ENCODE measurements at regions not wholly inside any gene's neighbourhood (a gene's known extent, or its start where the extent isn't known, plus 50 kb on each side); places are given as distances from the start of the nearest gene placed in this dataset.

GRCh38 chr12:114174326-114174725, 208.2 kb upstream of the RBM19 start:
- H3K4me1 ChIP-seq = peaks cover 0 to 10% of the 10 kb centered on the region in 2 donors
- intact Hi-C loops (cut with DNase I) = no loop called here
- 95 to 100% methylated on average over 1 of the region's 1 CpG for WGBS, 2 donors

DNA sequence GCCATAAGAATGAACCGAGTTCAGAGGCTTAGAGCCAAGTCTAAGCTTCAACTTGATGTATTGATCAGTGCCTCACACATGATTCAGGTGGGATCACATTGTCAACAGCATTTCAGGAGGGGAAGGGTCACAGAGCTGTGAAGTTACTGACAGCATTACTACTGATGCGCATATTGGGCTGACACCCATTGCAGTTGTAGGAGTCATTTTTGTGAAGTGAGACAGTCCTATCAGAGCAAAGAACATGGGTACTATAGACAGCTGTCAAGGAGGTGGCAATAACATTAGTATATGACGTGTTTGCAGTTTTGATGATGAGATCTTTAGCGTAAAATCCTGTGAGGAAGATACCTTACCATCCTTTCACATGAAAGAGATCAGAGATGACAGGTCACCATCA, 206.0 kb upstream of the RBM19 start:
- WGBS, 2 donors = 86 to 91% methylated on average over 4 of the region's 4 CpGs
- no peak overlapping the region for H3K27ac ChIP-seq
- H3K36me3 ChIP-seq = no peaks in the 10 kb centered on the region
- peaks cover 0 to 10% of the 10 kb centered on the region in 2 donors for H3K4me1 ChIP-seq
- intact Hi-C loops (cut with DNase I) = no loop called here
- no peak for DNase-seq
- TF ChIP-seq CTCF (IDR thresholded peaks at IDR 0.05) (no peak), POLR2A (IDR thresholded peaks at IDR 0.05) (no peak)
- H3K9me3 ChIP-seq = no peaks in the 10 kb centered on the region
- H3K4me3 ChIP-seq (replicated peaks in 1 of 3) = no peak overlapping the region
- no peaks in the 10 kb centered on the region for H3K27me3 ChIP-seq

More at GRCh38 chr12:114174326-114174725, 208.2 kb upstream of the RBM19 start:
- DNase-seq = peak; percentile 41 to 45
- Histone ChIP-seq H3K27me3 (no peaks in the 10 kb centered on the region), H3K4me3 (replicated peaks in 1 of 3) (no peak overlapping the region), H3K9me3 (no peaks in the 10 kb centered on the region), H3K27ac (no peak overlapping the region), H3K36me3 (no peaks in the 10 kb centered on the region)
- TF ChIP-seq CTCF (IDR thresholded peaks at IDR 0.05) = no peak
- TF ChIP-seq POLR2A (IDR thresholded peaks at IDR 0.05) = no peak

DNA sequence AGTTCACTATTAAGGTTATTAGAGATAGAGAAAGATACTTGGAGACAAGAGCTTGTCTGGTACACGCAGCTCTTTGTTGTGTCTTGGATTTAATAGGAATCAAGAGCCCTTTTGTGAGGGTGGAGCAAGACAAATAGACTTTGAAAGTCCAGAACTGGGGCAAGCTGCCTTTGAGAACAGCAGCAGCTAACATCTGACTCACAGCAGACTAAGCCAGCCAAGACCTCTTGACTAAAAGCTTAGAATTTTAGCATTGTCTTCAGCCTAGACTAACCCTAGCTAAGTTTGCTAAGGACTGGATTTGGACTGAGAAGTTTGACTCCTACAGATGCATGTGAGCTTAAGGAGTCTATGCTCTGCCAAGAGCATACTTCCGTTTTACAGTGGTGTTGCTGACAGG, 201.9 kb upstream of the RBM19 start:
- H3K27me3 ChIP-seq = no peaks in the 10 kb centered on the region
- DNase-seq = no peak
- intact Hi-C loops (cut with DNase I) = loop anchor here (5.0 kb wide), 1 partner anchor 339 kb away; no protein-coding TSS in a partner anchor
- H3K27ac ChIP-seq = no peak overlapping the region
- no peaks in the 10 kb centered on the region for H3K9me3 ChIP-seq
- no peak overlapping the region for H3K4me3 ChIP-seq (replicated peaks in 1 of 3)
- 73 to 80% methylated on average over 1 to 2 of the region's 2 CpGs for WGBS, 2 donors
- TF ChIP-seq POLR2A (IDR thresholded peaks at IDR 0.05) (no peak), CTCF (IDR thresholded peaks at IDR 0.05) (no peak)
- H3K4me1 ChIP-seq = peaks cover 0 to 2% of the 10 kb centered on the region in 2 donors
- no peaks in the 10 kb centered on the region for H3K36me3 ChIP-seq

DNA sequence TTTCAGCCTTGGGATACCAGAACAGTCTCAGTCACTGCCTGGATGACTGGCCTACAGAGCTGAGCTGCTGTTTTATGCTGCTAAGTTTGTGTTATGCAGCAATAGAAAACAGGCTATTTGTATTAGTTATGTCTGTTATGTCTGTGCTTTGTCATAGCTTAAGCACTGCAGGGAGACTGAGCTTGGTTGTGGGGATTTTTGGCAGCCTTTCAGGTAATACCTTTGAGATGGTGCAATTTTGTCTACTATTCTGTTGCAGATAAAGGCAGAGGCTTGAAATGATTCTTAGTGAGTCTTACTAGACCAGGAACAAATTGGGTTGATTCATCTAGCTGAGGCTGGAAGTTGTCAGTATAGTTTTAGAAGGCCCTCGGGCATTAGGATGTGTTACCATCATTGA, 201.3 kb upstream of the RBM19 start:
- no peaks in the 10 kb centered on the region for H3K36me3 ChIP-seq
- intact Hi-C loops (cut with DNase I) = loop anchor here (5.0 kb wide), 1 partner anchor 340 kb away; no protein-coding TSS in a partner anchor
- no peaks in the 10 kb centered on the region for H3K27me3 ChIP-seq
- H3K9me3 ChIP-seq = no peaks in the 10 kb centered on the region
- DNase-seq = no peak
- no peak overlapping the region for H3K27ac ChIP-seq
- no peaks in the 10 kb centered on the region for H3K4me1 ChIP-seq
- no peak overlapping the region for H3K4me3 ChIP-seq (replicated peaks in 1 of 3)
- no peak for TF ChIP-seq CTCF (IDR thresholded peaks at IDR 0.05)
- no peak for TF ChIP-seq POLR2A (IDR thresholded peaks at IDR 0.05)
- whole genome bisulfite sequencing, 2 donors = 90 to 95% methylated on average over 1 of the region's 1 CpG

DNA sequence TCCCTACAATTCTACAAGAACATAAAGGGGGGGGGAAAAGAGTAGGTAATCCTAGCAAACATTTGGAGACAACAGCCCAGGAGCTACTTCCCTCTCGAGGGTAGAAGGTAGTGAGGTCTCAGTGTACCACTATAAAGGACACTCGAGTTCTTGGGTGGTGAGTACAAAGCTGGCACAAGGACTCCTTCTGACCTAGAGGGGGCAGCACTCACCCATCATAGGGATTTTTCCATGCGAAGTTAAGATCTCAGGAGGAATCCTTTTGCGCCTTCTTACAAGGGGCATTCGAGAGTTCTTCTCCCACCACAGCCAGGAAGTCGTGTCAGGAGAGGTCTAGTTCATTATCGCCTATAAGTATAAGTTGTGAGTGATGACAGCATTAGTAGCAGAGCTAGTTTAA, 200.2 kb upstream of the RBM19 start:
- H3K4me3 ChIP-seq (replicated peaks in 1 of 3) = no peak overlapping the region
- no peak overlapping the region for H3K27ac ChIP-seq
- intact Hi-C loops (cut with DNase I) = loop anchor here (5.0 kb wide), 1 partner anchor 341 kb away; no protein-coding TSS in a partner anchor
- TF ChIP-seq POLR2A (IDR thresholded peaks at IDR 0.05) (no peak), CTCF (IDR thresholded peaks at IDR 0.05) (peak in 5 of 6 experiments; percentile 31 to 70 (median 62))
- no peaks in the 10 kb centered on the region for H3K36me3 ChIP-seq
- no peaks in the 10 kb centered on the region for H3K4me1 ChIP-seq
- DNase-seq = peak; percentile 40 to 47
- 5 to 11% methylated on average over 7 of the region's 7 CpGs for WGBS, 2 donors
- H3K27me3 ChIP-seq = no peaks in the 10 kb centered on the region
- no peaks in the 10 kb centered on the region for H3K9me3 ChIP-seq
